Karpas-422 (cell line): ENCODE measurements at regions not wholly inside any gene's neighbourhood (a gene's known extent, or its start where the extent isn't known, plus 50 kb on each side); places are given as distances from the start of the nearest gene placed in this dataset.

Experiments used
- DNase-seq: peaks from one replicate; pipeline ENCODE4 v3.0.0-alpha.2; 2015
- H2AFZ ChIP-seq: fragments of 200-600 bp; sonication (generic); 2 replicates; pipeline ENCODE4 v1.6.1; 2014; ENCODE audit warnings: antibody characterized with exemption, low read length, mixed read lengths
- H3K27ac ChIP-seq: fragments of 200-600 bp; sonication (generic); 2 replicates; pipeline ENCODE4 v1.5.1; 2014; ENCODE audit warnings: mild to moderate bottlenecking, low read length, moderate library complexity
- H3K27me3 ChIP-seq: fragments of 200-600 bp; sonication (generic); 2 replicates; pipeline ENCODE4 v1.6.1; 2014; ENCODE audit warnings: low read length, mixed read lengths
- H3K36me3 ChIP-seq: fragments of 200-600 bp; sonication (generic); 2 replicates; pipeline ENCODE4 v1.6.1; 2014; ENCODE audit warnings: low read length, mixed read lengths; ENCODE audit not compliant: insufficient read depth
- H3K4me1 ChIP-seq: fragments of 200-600 bp; sonication (generic); 2 replicates; pipeline ENCODE4 v1.6.1; 2014; ENCODE audit warnings: mild to moderate bottlenecking, low read length, mixed read lengths
- H3K4me2 ChIP-seq: fragments of 200-600 bp; sonication (generic); 2 replicates; pipeline ENCODE4 v1.6.1; 2014; ENCODE audit warnings: low read length, low read depth, mild to moderate bottlenecking; ENCODE audit not compliant: poor library complexity, severe bottlenecking
- H3K4me3 ChIP-seq: fragments of 200-600 bp; sonication (generic); 2 replicates; pipeline ENCODE4 v1.5.1; 2014; ENCODE audit warnings: mild to moderate bottlenecking, antibody characterized with exemption, low read length, mixed read lengths
- H3K79me2 ChIP-seq: fragments of 200-600 bp; sonication (generic); 2 replicates; pipeline ENCODE4 v1.6.1; 2014; ENCODE audit warnings: mild to moderate bottlenecking, low read length, mixed read lengths
- H3K9ac ChIP-seq: fragments of 200-600 bp; sonication (generic); 2 replicates; pipeline ENCODE4 v1.6.0; 2014; ENCODE audit warnings: low read length
- H3K9me2 ChIP-seq: fragments of 200-600 bp; sonication (generic), shearing (Covaris generic); replicated peaks from 2 replicates; pipeline ENCODE4 v1.6.0; 2014; ENCODE audit warnings: mild to moderate bottlenecking, low read length, moderate library complexity; ENCODE audit not compliant: insufficient read depth
- H3K9me3 ChIP-seq: fragments of 300-700, 200-600 bp; sonication (generic); 2 replicates; pipeline ENCODE4 v1.6.1; 2014; ENCODE audit warnings: low read length, mixed read lengths
- H4K20me1 ChIP-seq: fragments of 200-600 bp; sonication (generic); 2 replicates; pipeline ENCODE4 v1.6.1; 2014; ENCODE audit warnings: mild to moderate bottlenecking, antibody characterized with exemption, low read length, low read depth; ENCODE audit not compliant: insufficient read depth

DNA sequence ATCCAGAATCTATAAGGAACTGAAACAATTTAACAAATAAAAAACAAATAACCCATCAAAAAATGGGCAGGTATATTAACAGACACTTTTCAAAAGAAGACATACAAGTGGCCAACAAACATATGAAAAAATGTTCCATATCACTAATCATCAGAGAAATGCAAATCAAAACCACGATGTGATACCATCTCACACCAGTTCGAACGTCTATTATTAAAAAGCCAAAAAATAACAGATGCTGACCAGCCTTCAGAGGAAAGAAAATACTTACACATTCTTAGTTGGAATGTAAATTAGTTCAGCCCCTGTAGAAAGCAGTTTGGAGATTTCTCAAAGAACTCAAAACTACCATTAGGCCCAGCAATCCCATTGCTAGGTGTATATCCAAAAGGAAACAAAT is 687.9 kb upstream of the AADAT start:
- Histone ChIP-seq H3K4me3 (no peak overlapping the region), H3K27me3 (no peaks in the 10 kb centered on the region), H2AFZ (no peak overlapping the region), H3K27ac (no peak overlapping the region), H3K36me3 (no peaks in the 10 kb centered on the region), H3K79me2 (no peaks in the 10 kb centered on the region), H3K9ac (no peak overlapping the region), H4K20me1 (no peaks in the 10 kb centered on the region), H3K4me2 (no peak overlapping the region), H3K4me1 (no peaks in the 10 kb centered on the region), H3K9me2 (no peaks in the 10 kb centered on the region), H3K9me3 (no peaks in the 10 kb centered on the region)
- DNase-seq = no peak

DNA sequence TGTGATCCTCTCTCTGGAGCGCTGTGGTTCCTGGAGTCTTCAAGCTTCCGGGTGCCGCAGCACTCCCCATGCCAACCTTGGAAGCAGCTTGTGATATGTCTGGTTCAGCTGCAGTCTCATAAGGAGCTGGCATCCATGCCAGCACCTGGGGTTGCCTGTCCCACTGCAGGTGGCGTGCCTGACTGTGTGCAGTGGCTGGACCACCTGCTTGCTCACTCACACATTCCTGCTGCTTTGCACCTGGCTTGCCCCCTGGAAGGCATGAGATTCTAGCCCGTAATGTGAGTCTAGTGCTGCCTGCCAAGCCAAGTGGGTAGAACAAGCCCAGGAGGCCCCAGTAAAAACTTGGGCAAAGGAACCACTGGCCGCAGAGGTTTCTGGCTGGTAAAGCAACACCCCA is 687.2 kb upstream of the AADAT start:
- Histone ChIP-seq H3K4me1 (no peaks in the 10 kb centered on the region), H3K9me3 (no peaks in the 10 kb centered on the region), H2AFZ (no peak overlapping the region), H3K36me3 (no peaks in the 10 kb centered on the region), H3K79me2 (no peaks in the 10 kb centered on the region), H3K9me2 (no peaks in the 10 kb centered on the region), H4K20me1 (no peaks in the 10 kb centered on the region), H3K27me3 (no peaks in the 10 kb centered on the region), H3K9ac (no peak overlapping the region), H3K27ac (no peak overlapping the region), H3K4me2 (no peak overlapping the region), H3K4me3 (no peak overlapping the region)
- DNase-seq = no peak

DNA sequence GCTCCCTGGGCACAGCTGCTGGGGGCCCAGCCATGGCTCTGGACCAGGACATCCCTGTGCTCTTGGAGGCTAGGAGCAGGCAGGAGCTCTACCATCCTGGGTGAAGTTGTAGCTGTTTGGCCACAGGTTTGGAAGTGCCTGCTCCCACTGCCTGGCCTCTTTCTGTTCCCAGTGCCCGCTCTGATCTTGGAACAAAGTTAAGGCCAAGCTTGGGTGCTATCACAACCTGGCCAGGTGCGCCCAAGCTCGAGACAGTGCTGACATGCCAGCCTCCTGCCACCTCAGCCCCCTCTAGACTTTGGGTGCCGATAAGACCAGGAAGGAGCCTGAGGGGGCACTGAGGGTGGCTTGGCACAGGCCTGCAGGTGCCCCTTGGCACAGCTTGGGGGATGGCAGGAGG is 686.1 kb upstream of the AADAT start:
- H3K36me3 ChIP-seq = no peaks in the 10 kb centered on the region
- no peaks in the 10 kb centered on the region for H3K9me2 ChIP-seq
- no peak overlapping the region for H3K4me2 ChIP-seq
- H2AFZ ChIP-seq = no peak overlapping the region
- no peak overlapping the region for H3K9ac ChIP-seq
- DNase-seq = no peak
- no peaks in the 10 kb centered on the region for H3K4me1 ChIP-seq
- no peak overlapping the region for H3K4me3 ChIP-seq
- H4K20me1 ChIP-seq = no peaks in the 10 kb centered on the region
- no peaks in the 10 kb centered on the region for H3K27me3 ChIP-seq
- H3K27ac ChIP-seq = no peak overlapping the region
- no peaks in the 10 kb centered on the region for H3K79me2 ChIP-seq
- no peaks in the 10 kb centered on the region for H3K9me3 ChIP-seq

DNA sequence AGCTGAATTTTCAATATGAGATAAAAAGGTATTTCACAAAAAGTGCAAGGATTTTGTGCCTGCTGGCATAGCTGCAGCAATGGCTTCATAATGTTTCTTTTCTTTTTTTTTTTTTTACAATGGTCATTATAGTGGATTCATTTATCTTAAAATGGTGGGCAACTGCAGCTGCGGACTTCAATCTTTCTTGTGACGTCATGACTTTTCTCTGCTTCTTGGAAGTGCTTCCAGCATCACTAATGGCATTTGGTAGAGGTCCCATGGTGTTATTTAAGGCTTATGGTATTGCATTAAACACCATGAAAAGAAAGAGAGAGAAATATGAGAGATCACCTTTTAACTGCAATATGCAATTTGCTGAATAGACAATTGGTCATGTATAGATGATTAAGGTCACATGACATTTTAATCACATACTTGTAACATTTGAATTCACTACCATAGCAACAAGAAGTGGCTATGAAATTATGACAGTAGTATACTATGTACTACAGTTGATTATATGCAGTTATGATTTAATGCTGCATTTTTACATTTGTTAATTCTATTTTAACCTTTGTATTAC is 684.0 kb upstream of the AADAT start:
- Histone ChIP-seq H3K27ac (no peak overlapping the region), H3K79me2 (no peaks in the 10 kb centered on the region), H3K9me2 (no peaks in the 10 kb centered on the region), H3K9ac (no peak overlapping the region), H3K4me3 (no peak overlapping the region), H3K9me3 (no peaks in the 10 kb centered on the region), H3K4me1 (no peaks in the 10 kb centered on the region), H4K20me1 (no peaks in the 10 kb centered on the region), H3K36me3 (no peaks in the 10 kb centered on the region), H3K27me3 (no peaks in the 10 kb centered on the region), H2AFZ (no peak overlapping the region), H3K4me2 (no peak overlapping the region)
- no peak for DNase-seq

DNA sequence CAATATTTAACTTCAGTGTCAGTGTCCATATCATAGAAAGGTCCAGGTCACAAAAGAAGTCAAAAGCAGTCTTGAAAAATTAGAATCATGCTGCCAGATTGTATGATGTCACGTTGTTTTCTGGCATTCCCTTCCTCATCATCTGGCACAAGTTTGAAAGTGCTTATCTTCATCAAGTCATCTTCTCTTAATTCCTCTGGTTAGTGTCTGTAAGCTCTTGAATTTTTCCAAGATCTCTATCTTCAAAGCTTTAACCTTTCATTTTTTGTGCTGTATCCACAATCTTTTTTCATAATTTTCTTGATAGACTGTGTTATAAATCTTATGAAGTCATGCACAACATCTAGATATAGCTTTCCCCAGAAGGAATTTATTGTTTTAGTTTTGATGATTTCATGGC is 682.7 kb upstream of the AADAT start:
- Histone ChIP-seq H3K9me2 (no peaks in the 10 kb centered on the region), H3K9me3 (no peaks in the 10 kb centered on the region), H4K20me1 (no peaks in the 10 kb centered on the region), H3K27ac (no peak overlapping the region), H3K4me1 (no peaks in the 10 kb centered on the region), H3K4me2 (no peak overlapping the region), H3K9ac (no peak overlapping the region), H2AFZ (no peak overlapping the region), H3K27me3 (no peaks in the 10 kb centered on the region), H3K4me3 (no peak overlapping the region), H3K79me2 (no peaks in the 10 kb centered on the region), H3K36me3 (no peaks in the 10 kb centered on the region)
- DNase-seq = no peak

DNA sequence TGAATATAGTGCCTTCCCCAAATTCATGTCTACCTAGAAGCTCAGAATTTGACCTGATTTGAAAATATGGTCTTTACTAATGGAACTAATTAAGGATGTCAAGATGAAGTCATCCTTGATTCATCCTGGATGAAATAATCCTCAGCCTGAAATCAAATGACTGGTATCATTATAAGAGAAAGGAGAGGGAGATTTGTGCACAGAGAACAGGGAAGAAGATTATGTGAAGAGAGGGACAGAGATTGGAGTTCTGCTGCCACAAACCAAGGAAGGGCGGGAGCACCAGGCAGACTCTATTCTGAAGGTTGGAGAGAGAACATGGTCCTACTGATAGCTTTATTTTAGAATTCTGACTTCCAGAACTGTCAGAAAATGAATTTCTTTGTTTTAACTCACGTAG is 680.9 kb upstream of the AADAT start:
- no peaks in the 10 kb centered on the region for H3K9me2 ChIP-seq
- H3K27ac ChIP-seq = no peak overlapping the region
- H3K4me1 ChIP-seq = no peaks in the 10 kb centered on the region
- H3K4me3 ChIP-seq = no peak overlapping the region
- H3K36me3 ChIP-seq = no peaks in the 10 kb centered on the region
- no peaks in the 10 kb centered on the region for H3K79me2 ChIP-seq
- no peaks in the 10 kb centered on the region for H3K9me3 ChIP-seq
- H2AFZ ChIP-seq = no peak overlapping the region
- no peak overlapping the region for H3K9ac ChIP-seq
- DNase-seq = no peak
- H4K20me1 ChIP-seq = no peaks in the 10 kb centered on the region
- H3K27me3 ChIP-seq = no peaks in the 10 kb centered on the region
- no peak overlapping the region for H3K4me2 ChIP-seq

DNA sequence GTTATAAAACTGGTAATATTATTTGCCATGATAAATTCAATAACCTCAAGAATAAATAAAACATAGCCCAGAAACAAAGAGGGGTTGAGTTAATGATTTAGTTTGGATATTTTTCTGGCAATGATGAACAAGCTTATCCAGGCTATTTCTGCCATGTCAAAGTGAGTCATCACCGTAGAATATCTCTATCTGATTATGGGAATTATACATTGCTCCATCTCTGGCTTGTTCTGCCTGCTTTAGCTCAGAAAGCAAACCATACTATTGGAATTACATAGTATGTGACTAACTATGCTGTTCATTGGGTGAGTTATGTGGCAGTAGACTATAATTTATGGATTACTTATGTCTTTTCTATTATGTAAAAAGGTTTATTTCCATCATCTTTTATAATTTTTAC is 680.1 kb upstream of the AADAT start:
- no peaks in the 10 kb centered on the region for H3K9me2 ChIP-seq
- H3K4me3 ChIP-seq = no peak overlapping the region
- no peak overlapping the region for H3K27ac ChIP-seq
- no peaks in the 10 kb centered on the region for H3K79me2 ChIP-seq
- no peaks in the 10 kb centered on the region for H3K9me3 ChIP-seq
- DNase-seq = no peak
- H3K9ac ChIP-seq = no peak overlapping the region
- H2AFZ ChIP-seq = no peak overlapping the region
- no peaks in the 10 kb centered on the region for H3K4me1 ChIP-seq
- no peaks in the 10 kb centered on the region for H3K27me3 ChIP-seq
- no peak overlapping the region for H3K4me2 ChIP-seq
- H4K20me1 ChIP-seq = no peaks in the 10 kb centered on the region
- no peaks in the 10 kb centered on the region for H3K36me3 ChIP-seq

DNA sequence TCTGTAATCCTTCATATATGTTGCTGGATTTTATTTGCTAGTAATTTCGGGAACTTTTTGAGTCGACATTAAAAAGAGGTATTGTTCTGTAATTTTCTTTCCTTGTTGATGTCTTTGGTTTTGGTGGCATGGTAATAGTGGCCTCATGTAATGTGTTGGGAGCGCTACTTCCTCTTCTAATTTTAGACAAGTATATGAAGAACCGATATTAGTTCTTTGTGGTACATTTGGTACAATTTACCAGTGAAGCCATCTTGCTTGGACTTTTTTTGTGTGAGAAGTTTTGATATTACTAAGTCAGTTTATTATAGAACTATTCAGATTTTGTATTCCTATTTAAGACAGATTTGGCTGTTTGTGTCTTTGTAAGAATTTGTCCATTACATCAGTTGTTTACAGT is 669.2 kb upstream of the AADAT start:
- no peak overlapping the region for H3K4me2 ChIP-seq
- H3K4me1 ChIP-seq = no peaks in the 10 kb centered on the region
- H3K9me2 ChIP-seq = no peaks in the 10 kb centered on the region
- no peaks in the 10 kb centered on the region for H3K36me3 ChIP-seq
- no peaks in the 10 kb centered on the region for H3K27me3 ChIP-seq
- H3K4me3 ChIP-seq = no peak overlapping the region
- H3K27ac ChIP-seq = no peak overlapping the region
- no peak overlapping the region for H2AFZ ChIP-seq
- no peak overlapping the region for H3K9ac ChIP-seq
- no peaks in the 10 kb centered on the region for H4K20me1 ChIP-seq
- H3K79me2 ChIP-seq = no peaks in the 10 kb centered on the region
- no peak for DNase-seq
- H3K9me3 ChIP-seq = no peaks in the 10 kb centered on the region

DNA sequence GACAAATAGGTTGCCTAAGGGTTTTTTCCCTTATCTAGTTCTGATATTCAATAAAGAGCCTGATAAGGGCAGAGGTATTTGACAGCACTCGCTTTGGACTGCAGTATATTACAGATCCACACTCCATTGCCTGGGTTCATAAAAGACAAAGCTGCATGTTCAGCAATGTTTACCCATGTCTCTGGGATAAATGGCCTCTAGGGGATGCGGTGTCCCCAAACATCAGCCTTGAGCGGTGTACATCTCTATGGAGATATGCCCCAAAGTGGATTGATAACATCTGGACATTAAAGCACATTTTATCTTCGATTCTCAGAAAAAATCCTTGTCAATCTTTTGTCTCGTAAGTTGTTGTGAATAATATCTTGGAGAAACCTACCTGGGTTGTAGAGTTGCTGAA is 660.8 kb upstream of the AADAT start:
- Histone ChIP-seq H3K9ac (no peak overlapping the region), H3K4me2 (no peak overlapping the region), H2AFZ (no peak overlapping the region), H3K4me1 (no peaks in the 10 kb centered on the region), H3K27me3 (no peaks in the 10 kb centered on the region), H3K9me2 (no peaks in the 10 kb centered on the region), H4K20me1 (no peaks in the 10 kb centered on the region), H3K36me3 (no peaks in the 10 kb centered on the region), H3K79me2 (no peaks in the 10 kb centered on the region), H3K27ac (no peak overlapping the region), H3K9me3 (no peaks in the 10 kb centered on the region), H3K4me3 (no peak overlapping the region)
- no peak for DNase-seq
